ENCODE measurements at regions not wholly inside any gene's neighbourhood (a gene's known extent, or its start where the extent isn't known, plus 50 kb on each side); places are given as distances from the start of the nearest gene placed in this dataset.

- TF ChIP-seq CTCF (IDR thresholded peaks at IDR 0.05; ENCODE audit: borderline replicate concordance, insufficient read depth, low read depth, low read length) = no peak
- no peak overlapping the region for H3K4me3 ChIP-seq (ENCODE audit: low read depth, low read length)
These were observed 61.7 kb downstream of the ZFP36L2 start for GRCh38 chr2:43164686-43165085.

DNA sequence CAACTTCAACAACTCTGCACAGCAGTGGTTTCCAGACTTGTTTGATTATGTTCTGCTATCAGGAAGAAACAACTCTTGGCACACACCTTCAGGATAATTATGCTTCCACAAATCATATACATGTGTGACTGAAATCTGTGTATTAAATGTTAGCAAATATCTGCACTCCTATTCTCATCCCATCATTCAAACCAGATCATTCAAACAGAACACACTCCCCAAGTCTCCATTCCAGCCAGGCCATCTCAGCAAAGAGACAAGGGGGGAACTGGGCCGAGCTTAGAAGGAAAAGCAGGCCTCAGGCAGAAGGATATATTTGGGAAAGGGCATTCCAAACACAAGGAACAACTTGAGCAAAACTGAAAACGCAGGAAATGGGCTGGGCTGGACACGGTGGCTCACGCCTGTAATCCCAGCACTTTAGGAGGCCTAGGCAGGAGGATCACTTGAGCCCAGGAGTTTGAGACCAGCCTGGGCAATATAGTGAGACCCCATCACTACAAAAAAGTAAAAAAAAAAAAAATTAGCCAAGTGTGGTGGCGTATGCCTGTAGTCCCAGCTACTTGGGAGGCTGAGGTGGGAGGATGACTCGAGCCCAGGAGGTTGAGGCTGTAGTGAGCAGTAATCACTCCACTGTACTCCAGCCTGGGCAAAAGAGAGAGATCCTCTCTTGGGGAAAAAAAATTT, 62.7 kb downstream of the ZFP36L2 start:
- no peak overlapping the region for H3K4me3 ChIP-seq (ENCODE audit: low read depth, low read length)
- TF ChIP-seq CTCF (IDR thresholded peaks at IDR 0.05; ENCODE audit: borderline replicate concordance, insufficient read depth, low read depth, low read length) = no peak

GRCh38 chr2:43162511-43162776, 64.0 kb downstream of the ZFP36L2 start:
- no peak overlapping the region for H3K4me3 ChIP-seq (ENCODE audit: low read depth, low read length)
- TF ChIP-seq CTCF (IDR thresholded peaks at IDR 0.05; ENCODE audit: borderline replicate concordance, insufficient read depth, low read depth, low read length) = no peak

DNA sequence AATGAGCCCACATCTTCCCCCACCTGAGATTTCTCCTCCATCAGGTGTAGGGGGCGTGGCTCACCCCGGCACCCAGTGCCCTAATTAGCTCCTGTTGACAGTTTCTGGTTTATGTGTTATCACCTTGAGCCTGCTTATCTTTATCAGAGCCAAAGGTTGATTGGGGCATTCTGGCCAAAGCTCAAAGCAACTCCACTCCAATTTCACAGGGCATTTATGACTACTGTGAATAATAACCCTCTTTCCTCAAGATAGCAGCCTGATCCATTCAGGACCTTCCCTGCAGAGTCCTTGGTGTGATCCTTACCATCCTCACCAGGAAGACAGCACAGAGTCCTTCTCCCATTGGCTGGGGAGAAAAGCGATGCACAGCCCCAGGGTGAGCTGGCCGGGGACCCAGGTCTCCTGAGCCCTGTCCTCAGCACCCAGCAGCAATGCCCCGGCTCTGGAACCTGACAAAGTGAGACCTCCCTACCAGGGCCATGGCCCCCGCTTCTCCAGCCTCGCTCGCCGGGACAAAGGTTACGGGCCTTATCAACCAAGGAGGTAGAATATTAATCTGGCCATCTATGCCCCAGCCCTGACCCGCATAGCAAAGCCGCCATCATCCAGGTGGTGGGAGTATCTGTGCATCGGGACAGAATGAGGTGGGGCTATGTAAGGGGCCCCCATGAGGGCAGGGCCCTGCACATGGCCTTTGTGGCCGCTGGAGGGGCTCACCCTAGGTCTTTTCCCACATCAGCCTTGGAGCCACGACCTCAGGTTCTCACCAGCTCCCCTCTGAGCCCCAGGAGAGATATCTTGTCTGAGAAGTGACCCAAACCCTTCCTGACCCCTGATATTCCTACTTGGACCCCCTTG, 64.5 kb downstream of the ZFP36L2 start:
- TF ChIP-seq CTCF (IDR thresholded peaks at IDR 0.05; ENCODE audit: borderline replicate concordance, insufficient read depth, low read depth, low read length) = no peak
- H3K4me3 ChIP-seq (ENCODE audit: low read depth, low read length) = no peak overlapping the region

- no peak overlapping the region for H3K4me3 ChIP-seq (ENCODE audit: low read depth, low read length)
- TF ChIP-seq CTCF (IDR thresholded peaks at IDR 0.05; ENCODE audit: borderline replicate concordance, insufficient read depth, low read depth, low read length) = no peak
These were observed 65.6 kb downstream of the ZFP36L2 start for GRCh38 chr2:43160778-43161177.

GRCh38 chr2:43159797-43160196, 66.6 kb downstream of the ZFP36L2 start:
- no peak for TF ChIP-seq CTCF (IDR thresholded peaks at IDR 0.05; ENCODE audit: borderline replicate concordance, insufficient read depth, low read depth, low read length)

More at GRCh38 chr2:43159797-43160196, 66.6 kb downstream of the ZFP36L2 start:
- no peak overlapping the region for H3K4me3 ChIP-seq (ENCODE audit: low read depth, low read length)

All from GM12875 (cell line).